ENCODE measurements at regions not wholly inside any gene's neighbourhood (a gene's known extent, or its start where the extent isn't known, plus 50 kb on each side); places are given as distances from the start of the nearest gene placed in this dataset.
"Not testable (repeated sequence)": the region's sequence is repeated elsewhere in the genome, so short reads cannot be mapped to it uniquely, and the experiment has no call there.

- Mint-ChIP-seq H3K36me3 (ENCODE audit: low read depth) (no peaks in the 10 kb centered on the region), H3K4me3 (no peak overlapping the region), H3K27ac (no peak overlapping the region), H3K27me3 (no peaks in the 10 kb centered on the region), H3K9me3 (peaks cover 13% of the 10 kb centered on the region), H3K4me1 (no peaks in the 10 kb centered on the region)
- DNase-seq (no peak), ATAC-seq (no peak)
These were observed 716.4 kb upstream of the HS3ST1 start for GRCh38 chr4:12145106-12145505.

- Mint-ChIP-seq H3K4me1 (no peaks in the 10 kb centered on the region), H3K27ac (no peak overlapping the region), H3K36me3 (ENCODE audit: low read depth) (no peaks in the 10 kb centered on the region)
These were observed 715.4 kb upstream of the HS3ST1 start for GRCh38 chr4:12144051-12144450.

DNA sequence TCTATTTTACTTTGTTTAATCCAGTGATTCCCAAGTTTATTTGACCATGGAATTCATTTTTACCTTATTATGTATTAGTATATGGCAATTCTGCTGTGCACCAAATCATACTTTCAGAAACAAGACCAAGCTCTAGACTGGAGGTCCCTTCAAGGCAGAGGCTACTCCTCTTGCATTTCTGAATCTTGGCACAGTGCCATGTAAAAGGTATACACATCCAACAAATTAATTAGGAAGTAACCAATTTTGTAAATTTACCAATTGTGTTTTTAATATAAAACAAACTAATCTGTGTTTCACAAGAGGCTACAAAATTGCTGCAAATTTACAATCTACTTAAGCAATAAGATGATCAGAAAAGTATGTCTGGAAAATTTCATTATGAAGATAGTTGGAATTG lies 712.2 kb upstream of the HS3ST1 start:
- no peaks in the 10 kb centered on the region for H3K27me3 Mint-ChIP-seq
- no peak for DNase-seq
- H3K27ac Mint-ChIP-seq, result no peak overlapping the region
- H3K9me3 Mint-ChIP-seq, result peaks cover 13% of the 10 kb centered on the region
- no peaks in the 10 kb centered on the region for H3K36me3 Mint-ChIP-seq (ENCODE audit: low read depth)
- H3K4me3 Mint-ChIP-seq, result no peak overlapping the region
- ATAC-seq, result no peak
- H3K4me1 Mint-ChIP-seq, result no peaks in the 10 kb centered on the region

More at GRCh38 chr4:12144051-12144450, 715.4 kb upstream of the HS3ST1 start:
- DNase-seq (no peak), ATAC-seq (no peak)
- Mint-ChIP-seq H3K27me3 (no peaks in the 10 kb centered on the region), H3K4me3 (no peak overlapping the region), H3K9me3 (peaks cover 16% of the 10 kb centered on the region)

DNA sequence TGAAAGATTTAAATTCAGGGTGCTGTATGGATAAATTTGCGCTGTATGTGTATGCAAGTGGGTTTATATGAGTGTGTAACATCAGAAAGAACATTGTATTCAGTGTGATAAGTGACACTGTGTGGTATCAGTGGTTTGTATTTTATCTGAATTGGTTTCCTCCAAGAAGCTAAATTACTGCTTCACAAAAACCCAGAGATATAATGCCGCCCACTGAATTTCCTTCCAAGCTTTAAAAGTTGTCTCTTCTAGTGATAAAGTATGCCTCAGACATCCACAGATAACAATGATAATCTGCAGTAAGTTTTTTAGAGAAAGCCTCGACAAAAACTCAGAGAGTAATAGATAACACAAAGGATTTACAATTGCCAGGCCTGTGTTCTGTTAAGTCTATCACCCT lies 710.6 kb upstream of the HS3ST1 start:
- Mint-ChIP-seq H3K36me3 (ENCODE audit: low read depth) (no peaks in the 10 kb centered on the region), H3K27ac (no peak overlapping the region), H3K4me1 (no peaks in the 10 kb centered on the region), H3K4me3 (no peak overlapping the region), H3K9me3 (peaks cover 8% of the 10 kb centered on the region), H3K27me3 (no peaks in the 10 kb centered on the region)
- ATAC-seq (no peak), DNase-seq (no peak)

DNA sequence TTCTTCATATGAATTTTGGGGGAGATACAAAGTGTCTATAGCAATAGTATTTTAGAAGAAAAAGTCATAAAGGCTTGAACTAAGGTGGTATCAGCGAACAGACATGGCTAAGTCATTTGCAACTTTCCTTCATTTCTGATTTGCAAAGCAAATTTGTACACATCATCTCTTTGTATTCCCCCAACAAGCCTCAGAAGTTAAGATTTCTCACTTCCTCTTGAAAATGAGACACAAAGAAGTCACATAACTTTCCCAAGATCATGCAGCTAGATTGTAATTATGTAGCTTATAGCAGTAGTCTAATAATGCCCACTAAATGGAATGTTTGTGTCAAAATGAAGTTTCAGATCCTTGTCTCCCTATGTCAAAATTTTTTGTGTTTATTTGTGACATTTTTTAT lies 709.8 kb upstream of the HS3ST1 start:
- Mint-ChIP-seq H3K36me3 (ENCODE audit: low read depth) (no peaks in the 10 kb centered on the region), H3K9me3 (peaks cover 12% of the 10 kb centered on the region), H3K27me3 (no peaks in the 10 kb centered on the region), H3K27ac (no peak overlapping the region), H3K4me1 (no peaks in the 10 kb centered on the region), H3K4me3 (no peak overlapping the region)
- DNase-seq, result no peak
- no peak for ATAC-seq

DNA sequence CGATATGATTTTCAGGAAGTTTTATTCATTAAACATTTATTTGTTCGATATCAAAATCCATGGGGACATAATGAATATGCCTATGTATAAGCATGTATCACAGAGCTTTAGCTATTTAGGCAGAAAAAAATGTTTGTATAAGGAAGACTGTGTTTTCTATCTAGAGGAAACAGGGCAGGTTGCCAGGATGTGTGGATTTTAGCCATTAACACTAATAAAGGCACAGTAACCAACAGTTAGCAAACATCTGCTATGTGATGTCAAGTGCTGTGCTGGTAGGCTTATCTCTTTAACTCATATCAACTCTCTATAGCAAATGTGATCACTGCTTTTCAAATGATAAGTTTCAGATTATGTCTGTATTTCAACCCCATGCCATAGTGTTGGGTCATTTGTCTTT lies 708.9 kb upstream of the HS3ST1 start:
- Mint-ChIP-seq H3K4me1 (no peaks in the 10 kb centered on the region), H3K9me3 (peaks cover 18% of the 10 kb centered on the region), H3K4me3 (no peak overlapping the region), H3K36me3 (ENCODE audit: low read depth) (no peaks in the 10 kb centered on the region), H3K27me3 (no peaks in the 10 kb centered on the region), H3K27ac (no peak overlapping the region)
- no peak for DNase-seq
- ATAC-seq, result no peak

DNA sequence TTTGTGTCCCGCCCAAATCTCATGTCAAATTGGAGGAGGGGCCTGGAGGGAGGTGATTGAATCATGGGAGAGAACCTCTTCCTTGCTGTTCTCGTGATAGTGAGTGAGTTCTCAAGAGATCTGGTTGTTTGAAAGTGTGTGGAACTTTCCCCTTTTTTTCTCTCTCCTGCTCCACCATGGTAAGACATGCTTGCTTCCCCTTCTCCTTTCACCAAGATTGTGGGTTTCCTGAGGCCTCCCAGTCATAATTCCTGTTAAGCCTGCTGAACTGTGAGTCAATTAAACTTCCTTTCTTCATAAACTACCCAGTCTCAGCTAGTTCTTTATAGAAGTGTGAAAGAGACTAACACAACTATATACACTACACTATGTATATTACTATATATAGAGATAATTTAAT lies 697.8 kb upstream of the HS3ST1 start:
- H3K4me1 Mint-ChIP-seq, result no peaks in the 10 kb centered on the region
- no peak for ATAC-seq
- no peaks in the 10 kb centered on the region for H3K27me3 Mint-ChIP-seq
- H3K4me3 Mint-ChIP-seq, result no peak overlapping the region
- peaks cover 10% of the 10 kb centered on the region for H3K9me3 Mint-ChIP-seq
- H3K36me3 Mint-ChIP-seq (ENCODE audit: low read depth), result no peaks in the 10 kb centered on the region
- no peak for DNase-seq
- H3K27ac Mint-ChIP-seq, result no peak overlapping the region

DNA sequence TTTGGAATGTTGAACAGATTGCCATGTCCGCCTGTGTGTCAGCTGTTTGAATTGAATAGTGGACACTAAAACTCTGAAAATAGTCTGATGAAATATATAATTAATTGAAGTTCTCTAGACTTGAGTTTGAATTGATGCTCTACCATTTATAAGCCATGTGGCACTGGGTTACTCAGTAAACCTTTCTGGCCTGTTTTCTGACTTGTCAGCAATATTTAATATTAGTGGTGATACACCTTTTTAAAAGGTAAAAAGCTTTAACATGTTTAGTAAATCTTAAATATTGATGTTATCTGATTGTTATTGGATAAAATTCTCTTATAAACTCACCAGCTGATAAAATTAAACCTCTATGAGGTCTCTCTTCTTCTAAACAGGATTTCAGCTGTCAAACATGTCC lies 695.4 kb upstream of the HS3ST1 start:
- Mint-ChIP-seq H3K4me3 (no peak overlapping the region), H3K9me3 (no peaks in the 10 kb centered on the region), H3K27me3 (no peaks in the 10 kb centered on the region), H3K27ac (no peak overlapping the region), H3K4me1 (no peaks in the 10 kb centered on the region), H3K36me3 (ENCODE audit: low read depth) (no peaks in the 10 kb centered on the region)
- DNase-seq (no peak), ATAC-seq (no peak)

DNA sequence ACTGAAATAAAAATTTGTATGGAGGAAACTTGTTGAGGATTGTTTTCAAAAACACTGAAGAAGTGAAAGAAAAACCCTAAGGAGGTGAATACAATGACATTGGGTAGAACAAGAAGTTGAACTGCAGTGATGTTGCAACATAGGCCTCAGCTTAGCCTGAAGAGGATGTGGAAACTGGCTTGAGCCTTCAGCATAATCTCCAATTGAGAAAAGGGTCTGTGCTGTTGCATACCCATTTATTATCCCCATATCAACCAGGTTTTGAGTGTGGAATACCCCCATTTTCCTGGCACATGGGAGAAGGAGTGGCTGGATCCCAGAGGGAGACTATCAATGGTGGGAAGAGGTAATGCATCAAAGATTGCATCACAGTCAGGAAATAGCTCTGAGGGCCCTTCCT lies 695.0 kb upstream of the HS3ST1 start:
- DNase-seq (no peak), ATAC-seq (no peak)
- H3K4me1 Mint-ChIP-seq, result no peaks in the 10 kb centered on the region
- H3K9me3 Mint-ChIP-seq, result no peaks in the 10 kb centered on the region
- H3K4me3 Mint-ChIP-seq, result no peak overlapping the region
- H3K27me3 Mint-ChIP-seq, result no peaks in the 10 kb centered on the region
- H3K36me3 Mint-ChIP-seq (ENCODE audit: low read depth), result no peaks in the 10 kb centered on the region
- H3K27ac Mint-ChIP-seq, result no peak overlapping the region

DNA sequence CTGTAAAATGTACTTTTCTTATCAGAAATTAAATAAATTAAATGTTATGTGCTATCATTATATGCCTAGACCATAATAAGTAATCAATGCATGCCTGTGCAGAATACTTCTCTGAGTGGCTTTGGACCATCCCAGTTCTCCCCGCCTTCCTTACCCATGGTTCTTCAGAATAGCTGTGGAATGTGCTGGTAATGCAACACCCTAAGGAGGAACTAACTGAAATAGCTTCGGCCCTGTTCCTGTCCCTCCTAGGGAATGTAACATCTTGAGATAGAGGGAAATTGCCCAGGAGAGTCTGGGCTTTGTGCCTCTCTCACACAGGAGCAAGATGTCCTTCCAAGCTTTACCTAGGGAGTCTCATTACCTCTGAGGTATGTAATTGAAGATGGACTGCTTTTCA lies 693.6 kb upstream of the HS3ST1 start:
- DNase-seq, result no peak
- ATAC-seq, result no peak
- Mint-ChIP-seq H3K4me3 (no peak overlapping the region), H3K36me3 (ENCODE audit: low read depth) (no peaks in the 10 kb centered on the region), H3K27ac (no peak overlapping the region), H3K4me1 (no peaks in the 10 kb centered on the region), H3K27me3 (no peaks in the 10 kb centered on the region), H3K9me3 (no peaks in the 10 kb centered on the region)

- Mint-ChIP-seq H3K36me3 (ENCODE audit: low read depth) (no peaks in the 10 kb centered on the region), H3K27me3 (no peaks in the 10 kb centered on the region), H3K9me3 (no peaks in the 10 kb centered on the region), H3K27ac (no peak overlapping the region), H3K4me3 (no peak overlapping the region), H3K4me1 (no peaks in the 10 kb centered on the region)
- DNase-seq (no peak), ATAC-seq (no peak)
These were observed 692.3 kb upstream of the HS3ST1 start for GRCh38 chr4:12120968-12121367.

DNA sequence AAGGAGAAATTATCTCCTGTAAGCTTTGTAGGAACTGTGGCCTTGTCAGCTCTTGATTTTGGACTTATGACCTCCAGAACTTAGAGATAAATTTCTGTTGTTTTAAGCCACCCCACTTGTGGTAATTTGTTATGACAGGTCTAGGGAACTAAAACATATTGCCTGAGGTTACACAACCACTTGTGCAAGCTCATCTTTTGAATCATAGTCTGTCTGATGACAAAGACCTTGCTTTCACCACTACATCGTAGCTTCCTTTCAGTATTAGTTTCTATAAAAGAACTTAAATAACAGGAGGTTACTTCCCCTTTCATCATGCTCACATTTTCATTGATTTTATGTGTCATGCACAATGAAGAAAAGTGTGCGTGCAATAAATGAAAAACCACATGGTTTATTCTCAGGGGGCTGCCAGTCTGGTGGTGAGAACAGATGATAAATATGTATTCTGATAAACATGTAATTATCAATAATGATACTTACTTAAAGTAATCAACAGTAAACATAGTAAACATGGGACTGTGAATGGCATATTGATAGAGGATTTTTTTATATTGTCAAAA lies 690.0 kb upstream of the HS3ST1 start:
- Mint-ChIP-seq H3K9me3 (peaks cover 4% of the 10 kb centered on the region), H3K4me3 (no peak overlapping the region), H3K36me3 (ENCODE audit: low read depth) (peaks cover 2% of the 10 kb centered on the region), H3K27ac (no peak overlapping the region), H3K27me3 (no peaks in the 10 kb centered on the region), H3K4me1 (no peaks in the 10 kb centered on the region)
- DNase-seq (no peak), ATAC-seq (no peak)

- ATAC-seq (no peak), DNase-seq (no peak)
- H3K9me3 Mint-ChIP-seq, result peaks cover 15% of the 10 kb centered on the region
- H3K4me3 Mint-ChIP-seq, result no peak overlapping the region
- H3K27me3 Mint-ChIP-seq, result no peaks in the 10 kb centered on the region
- H3K27ac Mint-ChIP-seq, result no peak overlapping the region
- H3K36me3 Mint-ChIP-seq (ENCODE audit: low read depth), result peaks cover 2% of the 10 kb centered on the region
- no peaks in the 10 kb centered on the region for H3K4me1 Mint-ChIP-seq
These were observed 687.4 kb upstream of the HS3ST1 start for GRCh38 chr4:12116009-12116552.

DNA sequence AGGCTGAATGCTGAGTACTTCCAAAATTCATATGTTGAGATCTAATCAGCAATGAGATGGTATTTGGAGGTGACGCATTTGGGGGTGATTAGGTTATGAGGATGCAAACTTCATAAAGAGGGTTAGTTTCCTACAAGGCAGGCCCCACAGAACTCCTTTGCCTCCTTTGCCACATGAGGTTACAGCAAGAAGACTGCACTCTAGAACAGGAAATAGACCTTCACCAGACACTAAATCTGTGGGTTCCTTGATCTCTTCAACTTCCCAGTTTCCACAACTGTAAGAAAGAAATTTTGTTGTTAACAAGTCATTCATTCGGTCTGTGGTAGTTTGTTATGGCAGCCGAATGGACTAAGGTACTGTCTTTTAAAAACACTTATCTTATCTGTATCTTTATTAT lies 681.9 kb upstream of the HS3ST1 start:
- peaks cover 25% of the 10 kb centered on the region for H3K9me3 Mint-ChIP-seq
- no peaks in the 10 kb centered on the region for H3K27me3 Mint-ChIP-seq
- ATAC-seq, result no peak
- peaks cover 2% of the 10 kb centered on the region for H3K36me3 Mint-ChIP-seq (ENCODE audit: low read depth)
- H3K4me1 Mint-ChIP-seq, result no peaks in the 10 kb centered on the region
- no peak overlapping the region for H3K27ac Mint-ChIP-seq
- no peak overlapping the region for H3K4me3 Mint-ChIP-seq
- no peak for DNase-seq

- not testable (repeated sequence) for H3K27me3 Mint-ChIP-seq; H3K27ac Mint-ChIP-seq; H3K4me3 Mint-ChIP-seq; ATAC-seq; H3K4me1 Mint-ChIP-seq; H3K36me3 Mint-ChIP-seq (ENCODE audit: low read depth); DNase-seq
- H3K9me3 Mint-ChIP-seq, result peaks cover 23% of the 10 kb centered on the region
These were observed 680.4 kb upstream of the HS3ST1 start for GRCh38 chr4:12109056-12109455.

DNA sequence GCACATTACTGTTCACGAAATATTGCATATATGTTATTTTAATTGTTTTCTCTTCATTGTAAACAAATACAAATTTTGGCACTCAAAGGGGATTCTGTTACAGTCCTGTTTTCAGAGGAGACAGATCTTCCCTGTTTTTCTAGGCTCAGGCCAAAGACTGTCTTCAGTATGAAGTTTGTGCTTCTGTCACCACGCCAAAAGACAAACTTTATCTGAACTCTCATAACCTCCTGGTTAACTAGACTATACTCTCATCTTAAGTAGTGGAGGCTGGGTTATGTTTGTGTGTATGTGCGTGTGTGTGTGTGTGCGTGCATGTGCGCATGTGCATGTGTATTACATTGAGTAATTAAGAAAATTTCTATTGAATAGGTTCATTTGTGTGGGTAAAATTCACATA lies 676.8 kb upstream of the HS3ST1 start:
- Mint-ChIP-seq H3K27ac (no peak overlapping the region), H3K4me1 (no peaks in the 10 kb centered on the region), H3K27me3 (no peaks in the 10 kb centered on the region), H3K4me3 (no peak overlapping the region), H3K9me3 (peaks cover 13% of the 10 kb centered on the region), H3K36me3 (ENCODE audit: low read depth) (no peaks in the 10 kb centered on the region)
- no peak for ATAC-seq
- DNase-seq, result no peak
